Fibroblast of the aortic adventitia (primary cell): ENCODE measurements at regions not wholly inside any gene's neighbourhood (a gene's known extent, or its start where the extent isn't known, plus 50 kb on each side); places are given as distances from the start of the nearest gene placed in this dataset.

Source experiments
- DNase-seq: peaks from one replicate; pipeline ENCODE4 v3.0.0-alpha.2; 2010; ENCODE audit warnings: low read depth
- H3K4me3 ChIP-seq: 2 replicates; pipeline ENCODE4 v1.5.1; 2011; ENCODE audit warnings: low read depth, mild to moderate bottlenecking, control low read depth, low read length, moderate library complexity
- TF ChIP-seq, protein P1 (sequence below): IDR thresholded peaks from 2 replicates; pipeline ENCODE4 v1.5.1; 2011; ENCODE audit warnings: mild to moderate bottlenecking, low read length, control low read depth, inconsistent platforms; ENCODE audit not compliant: insufficient read depth

DNA sequence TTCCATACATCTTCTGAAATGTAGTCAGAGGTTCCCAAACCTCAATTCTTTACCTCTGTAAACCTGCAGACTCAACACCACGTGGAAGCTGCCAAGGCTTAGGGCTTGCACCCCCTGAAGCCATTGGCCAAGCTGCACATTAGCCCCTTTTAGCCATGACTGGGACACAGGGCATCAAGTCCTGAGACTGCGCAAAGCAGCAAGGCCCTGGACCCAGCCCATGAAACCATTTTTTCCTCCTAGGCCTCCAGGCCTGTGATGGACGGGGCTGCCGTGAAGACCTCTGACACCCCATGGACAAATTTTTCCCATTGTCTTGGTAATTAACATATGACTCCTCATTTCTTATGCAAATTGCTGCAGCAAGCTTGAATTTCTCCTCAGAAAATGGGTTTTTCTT is 727.8 kb downstream of the C6orf118 start:
- no peak overlapping the region for H3K4me3 ChIP-seq
- no peak for DNase-seq
- TF ChIP-seq, protein P1, sequence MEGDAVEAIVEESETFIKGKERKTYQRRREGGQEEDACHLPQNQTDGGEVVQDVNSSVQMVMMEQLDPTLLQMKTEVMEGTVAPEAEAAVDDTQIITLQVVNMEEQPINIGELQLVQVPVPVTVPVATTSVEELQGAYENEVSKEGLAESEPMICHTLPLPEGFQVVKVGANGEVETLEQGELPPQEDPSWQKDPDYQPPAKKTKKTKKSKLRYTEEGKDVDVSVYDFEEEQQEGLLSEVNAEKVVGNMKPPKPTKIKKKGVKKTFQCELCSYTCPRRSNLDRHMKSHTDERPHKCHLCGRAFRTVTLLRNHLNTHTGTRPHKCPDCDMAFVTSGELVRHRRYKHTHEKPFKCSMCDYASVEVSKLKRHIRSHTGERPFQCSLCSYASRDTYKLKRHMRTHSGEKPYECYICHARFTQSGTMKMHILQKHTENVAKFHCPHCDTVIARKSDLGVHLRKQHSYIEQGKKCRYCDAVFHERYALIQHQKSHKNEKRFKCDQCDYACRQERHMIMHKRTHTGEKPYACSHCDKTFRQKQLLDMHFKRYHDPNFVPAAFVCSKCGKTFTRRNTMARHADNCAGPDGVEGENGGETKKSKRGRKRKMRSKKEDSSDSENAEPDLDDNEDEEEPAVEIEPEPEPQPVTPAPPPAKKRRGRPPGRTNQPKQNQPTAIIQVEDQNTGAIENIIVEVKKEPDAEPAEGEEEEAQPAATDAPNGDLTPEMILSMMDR: no peak

DNA sequence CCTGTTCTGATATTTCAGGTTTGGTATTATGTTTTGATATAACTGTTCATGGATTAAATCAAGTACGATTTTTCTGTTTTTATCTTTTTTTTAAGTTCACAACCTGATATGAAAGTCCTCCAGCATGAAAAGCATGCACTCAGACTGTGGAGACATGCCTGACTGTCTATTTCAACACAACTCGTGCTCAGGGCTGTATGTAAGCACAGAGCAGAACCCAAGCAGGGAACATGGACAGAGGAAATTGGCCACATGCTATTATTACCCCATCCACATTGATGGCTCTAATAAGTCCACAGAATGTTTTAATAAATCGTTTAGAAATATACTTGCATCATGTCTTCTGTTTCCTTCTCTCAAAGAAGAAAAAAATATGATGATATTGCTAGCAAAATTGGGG is 730.4 kb downstream of the C6orf118 start:
- no peak for DNase-seq
- TF ChIP-seq, protein P1: no peak
- no peak overlapping the region for H3K4me3 ChIP-seq

DNA sequence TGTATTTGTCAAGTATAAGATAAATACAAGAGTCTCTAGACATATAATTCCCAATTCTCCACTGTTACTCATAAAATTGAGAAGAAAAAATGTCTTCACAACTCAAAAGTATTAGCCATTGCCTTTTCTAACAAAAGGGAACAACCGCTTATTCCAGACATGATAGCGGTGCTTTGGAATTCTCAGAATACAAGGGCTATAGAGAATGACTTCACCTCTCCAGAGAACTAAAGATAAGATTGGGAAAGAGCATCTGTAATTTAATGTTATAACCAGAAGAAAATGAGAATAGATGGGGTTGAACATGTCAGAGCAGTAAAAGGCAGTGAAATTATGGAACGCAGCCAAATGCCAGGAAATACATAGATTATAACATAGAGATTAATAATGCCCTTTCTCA is 730.8 kb downstream of the C6orf118 start:
- TF ChIP-seq, protein P1: no peak
- no peak overlapping the region for H3K4me3 ChIP-seq
- no peak for DNase-seq

DNA sequence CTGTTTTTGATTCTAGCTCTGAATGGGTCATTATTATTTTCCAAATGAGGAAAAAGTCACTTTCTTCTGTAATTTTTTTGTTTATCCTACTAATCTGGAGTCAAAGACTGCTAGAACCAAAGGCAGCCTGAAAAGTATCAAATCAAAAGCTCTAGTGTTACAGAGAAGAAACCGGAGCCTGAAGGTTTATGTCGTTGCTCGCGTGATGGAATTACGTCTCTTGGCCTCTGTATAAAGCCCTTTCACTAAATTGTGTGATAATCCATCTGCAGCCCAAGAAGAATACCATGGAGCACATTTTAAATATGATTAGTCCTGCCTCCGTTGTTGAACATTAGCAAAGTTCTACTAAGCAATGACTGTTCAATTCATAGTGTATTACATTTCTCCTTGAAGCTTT is 738.6 kb downstream of the C6orf118 start:
- H3K4me3 ChIP-seq: no peak overlapping the region
- TF ChIP-seq, protein P1: no peak
- DNase-seq: no peak

DNA sequence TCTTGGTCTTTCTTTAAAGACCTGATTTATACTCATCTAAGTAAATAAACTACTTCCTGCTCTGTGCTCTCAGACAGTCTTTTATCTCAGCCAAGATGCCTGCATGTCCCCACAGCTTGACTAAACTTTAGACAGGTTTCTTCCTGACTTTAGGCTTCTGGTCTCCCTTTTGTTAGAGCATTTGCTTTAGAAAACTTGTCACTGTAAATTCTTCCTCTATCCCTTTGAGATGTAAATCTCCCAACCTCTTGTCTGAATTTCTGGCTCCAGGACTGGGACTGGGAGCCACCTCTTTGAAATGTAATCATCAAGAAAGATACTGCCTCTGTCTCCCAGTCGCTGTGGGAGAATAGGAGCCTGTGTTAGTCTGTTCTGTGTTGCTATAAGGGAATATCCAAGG is 739.9 kb downstream of the C6orf118 start:
- H3K4me3 ChIP-seq: no peak overlapping the region
- TF ChIP-seq, protein P1: no peak

DNA sequence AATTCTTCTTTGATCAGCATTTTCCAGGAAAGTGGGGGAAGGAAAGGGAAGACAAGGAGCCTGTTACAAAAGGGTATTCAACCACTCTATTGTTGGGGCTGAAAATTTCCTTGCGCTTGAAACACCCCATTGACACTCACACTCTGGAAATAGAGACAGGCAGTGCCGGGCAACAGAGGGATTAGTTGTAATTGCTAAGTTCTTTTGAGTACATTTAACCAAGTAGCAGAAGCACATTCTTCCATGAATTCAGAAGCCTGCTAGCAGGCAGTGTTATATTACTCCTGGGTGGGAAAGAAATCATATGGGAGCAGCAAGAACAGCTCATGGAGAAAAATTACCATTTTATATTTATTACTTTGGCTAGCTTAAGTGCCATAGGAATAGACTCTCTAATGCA is 745.5 kb downstream of the C6orf118 start:
- TF ChIP-seq, protein P1: no peak
- DNase-seq: no peak
- no peak overlapping the region for H3K4me3 ChIP-seq

More for the DNA sequence above, 739.9 kb downstream of the C6orf118 start:
- no peak for DNase-seq

DNA sequence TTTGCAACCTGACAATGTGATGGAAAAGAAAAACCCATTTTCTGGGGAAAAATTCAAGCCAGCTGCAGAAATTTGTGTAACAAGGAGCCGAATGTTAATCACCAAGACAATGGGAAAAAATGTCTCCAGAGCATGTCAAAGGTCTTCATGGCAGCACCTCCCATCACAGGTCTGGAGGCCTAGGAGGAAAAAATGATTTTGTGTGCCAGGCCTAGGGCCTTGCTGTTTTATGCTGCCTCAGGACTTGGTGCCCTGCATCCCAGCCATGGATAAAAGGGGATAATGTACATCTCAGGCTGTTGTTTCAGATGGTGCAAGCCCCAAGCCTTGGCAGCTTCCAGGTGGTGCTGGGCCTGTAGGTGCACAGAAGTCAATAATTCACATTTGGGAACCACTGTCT is 747.7 kb downstream of the C6orf118 start:
- DNase-seq: no peak
- no peak overlapping the region for H3K4me3 ChIP-seq
- TF ChIP-seq, protein P1: no peak
